Mesenchymal stem cell (in vitro differentiated cells and primary cell): ENCODE measurements at regions not wholly inside any gene's neighbourhood (a gene's known extent, or its start where the extent isn't known, plus 50 kb on each side); places are given as distances from the start of the nearest gene placed in this dataset.

Experiments used
- DNase-seq: peaks from one replicate; pipeline ENCODE4 v3.0.0-alpha.2; 2013
- H2AFZ ChIP-seq: one replicate; pipeline ENCODE4 v1.6.1; 2013; ENCODE audit warnings: low read depth, mild to moderate bottlenecking, control low read depth, inconsistent platforms, low read length, moderate library complexity
- H2AK5ac ChIP-seq: 2 replicates; pipeline ENCODE4 v1.6.1; 2013; ENCODE audit warnings: low read length, moderate library complexity, mild to moderate bottlenecking, inconsistent platforms; ENCODE audit not compliant: severe bottlenecking
- H2BK120ac ChIP-seq: one replicate; pipeline ENCODE4 v1.6.1; 2013; ENCODE audit warnings: low read depth, mild to moderate bottlenecking, inconsistent platforms, low read length, moderate library complexity
- H2BK12ac ChIP-seq, 2 experiments: one replicate each; pipeline ENCODE4 v1.6.1; 2013; ENCODE audit warnings: inconsistent platforms in 2 of 2, low read length in 2 of 2, mild to moderate bottlenecking in 2 of 2, moderate library complexity in 2 of 2, control low read depth in 1 of 2
- H2BK15ac ChIP-seq: one replicate; pipeline ENCODE4 v1.6.1; 2013; ENCODE audit warnings: mild to moderate bottlenecking, low read depth, inconsistent platforms; ENCODE audit not compliant: poor library complexity, severe bottlenecking
- H2BK5ac ChIP-seq: 2 replicates; pipeline ENCODE4 v1.6.1; 2013; ENCODE audit warnings: low read depth, mild to moderate bottlenecking, low read length, control low read depth, inconsistent platforms; ENCODE audit not compliant: poor library complexity, severe bottlenecking
- H3K14ac ChIP-seq, 2 experiments: one replicate each; pipeline ENCODE4 v1.6.1; 2013; ENCODE audit warnings: inconsistent platforms in 2 of 2, low read length in 2 of 2, control low read depth in 1 of 2, mild to moderate bottlenecking in 1 of 2, moderate library complexity in 1 of 2
- H3K18ac ChIP-seq, 2 experiments: one replicate each; pipeline ENCODE4 v1.6.1; 2013; ENCODE audit warnings: inconsistent platforms in 2 of 2, low read length in 2 of 2, control low read depth in 1 of 2, low read depth in 1 of 2, mild to moderate bottlenecking in 1 of 2
- H3K23ac ChIP-seq, 2 experiments: one replicate each; pipeline ENCODE4 v1.6.1; 2013; ENCODE audit warnings: inconsistent platforms in 2 of 2, low read length in 2 of 2, mild to moderate bottlenecking in 2 of 2, moderate library complexity in 2 of 2, control low read depth in 1 of 2
- H3K27ac ChIP-seq: 2 replicates; pipeline ENCODE4 v1.5.1; 2013; ENCODE audit warnings: mild to moderate bottlenecking, moderate library complexity, low read length, control low read depth, inconsistent platforms; ENCODE audit not compliant: poor library complexity, severe bottlenecking
- H3K27me3 ChIP-seq, 2 experiments: 2 replicates each; pipeline versions ENCODE4 v1.6.1 to v1.7.0; 2013; ENCODE audit warnings: low read length in 2 of 2, mild to moderate bottlenecking in 2 of 2, moderate library complexity in 2 of 2, control low read depth in 1 of 2, inconsistent platforms in 1 of 2; ENCODE audit not compliant: control insufficient read depth in 1 of 2, insufficient read depth in 1 of 2
- H3K36me3 ChIP-seq, 2 experiments: 2 replicates each; pipeline versions ENCODE4 v1.6.1 to v1.7.0; 2013; ENCODE audit warnings: low read length in 2 of 2, control low read depth in 1 of 2, inconsistent platforms in 1 of 2, low read depth in 1 of 2, mild to moderate bottlenecking in 1 of 2; ENCODE audit not compliant: insufficient read depth in 2 of 2, control insufficient read depth in 1 of 2
- H3K4ac ChIP-seq, 2 experiments: one replicate each; pipeline ENCODE4 v1.6.1; 2013; ENCODE audit warnings: inconsistent platforms in 2 of 2, low read length in 2 of 2, mild to moderate bottlenecking in 2 of 2, moderate library complexity in 2 of 2, control low read depth in 1 of 2, low read depth in 1 of 2
- H3K4me1 ChIP-seq: 2 replicates; pipeline ENCODE4 v1.6.1; 2013; ENCODE audit warnings: low read depth, low read length, control low read depth; ENCODE audit not compliant: control insufficient read depth, insufficient read depth
- H3K4me2 ChIP-seq: 2 replicates; pipeline ENCODE4 v1.6.1; 2013; ENCODE audit warnings: low read length, mild to moderate bottlenecking, inconsistent platforms; ENCODE audit not compliant: poor library complexity, severe bottlenecking
- H3K4me3 ChIP-seq, 2 experiments: 2 replicates each; pipeline versions ENCODE4 v1.5.1 to v1.7.0; 2013; ENCODE audit warnings: low read length in 2 of 2, mild to moderate bottlenecking in 2 of 2, control low read depth in 1 of 2, low read depth in 1 of 2; ENCODE audit not compliant: insufficient read depth in 1 of 2
- H3K79me1 ChIP-seq: replicated peaks from 2 replicates; pipeline ENCODE4 v1.6.1; 2013; ENCODE audit warnings: mild to moderate bottlenecking, control low read depth, low read length, inconsistent platforms; ENCODE audit not compliant: poor library complexity, severe bottlenecking
- H3K9ac ChIP-seq: 2 replicates; pipeline ENCODE4 v1.7.0; 2013; ENCODE audit warnings: mild to moderate bottlenecking, low read length, moderate library complexity
- H3K9me3 ChIP-seq: 2 replicates; pipeline ENCODE4 v1.7.0; 2013; ENCODE audit warnings: mild to moderate bottlenecking, low read length; ENCODE audit not compliant: control insufficient read depth
- H4K8ac ChIP-seq: one replicate; pipeline ENCODE4 v1.6.1; 2013; ENCODE audit warnings: inconsistent platforms, mild to moderate bottlenecking, low read length, moderate library complexity
- H4K91ac ChIP-seq: one replicate; pipeline ENCODE4 v1.6.1; 2013; ENCODE audit warnings: mild to moderate bottlenecking, low read length, inconsistent platforms
- WGBS: methylation state at CpG from one replicate; pipeline ENCODE4 v1.1.7; 2013; ENCODE audit warnings: mixed read lengths; 5-methylcytosine and 5-hydroxymethylcytosine counted together

DNA sequence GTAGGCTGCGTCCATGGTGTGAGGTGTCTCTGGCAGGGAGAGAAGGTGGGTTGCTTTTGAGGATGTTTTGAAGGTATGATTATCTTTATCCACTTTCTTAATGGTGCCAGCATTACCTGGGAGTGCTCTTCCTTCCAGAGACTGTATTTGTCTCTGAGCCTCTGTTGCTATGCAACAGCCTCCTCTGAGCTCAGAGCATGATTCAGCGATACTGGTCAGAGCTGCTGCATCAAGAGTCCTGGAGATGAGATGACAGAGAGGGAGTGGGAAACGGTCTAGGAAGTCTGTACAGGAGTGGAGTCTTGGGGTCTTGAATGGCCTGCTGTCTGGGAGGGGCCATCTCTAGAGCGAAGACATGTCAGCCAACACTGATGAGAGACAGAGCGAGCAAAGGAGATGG is 104.4 kb upstream of the RAB40AL start:
- Histone ChIP-seq H2BK12ac (no peak overlapping the region), H3K9me3 (no peaks in the 10 kb centered on the region), H3K18ac (no peak overlapping the region), H3K9ac (peak overlapping the region; percentile 88), H3K27ac (no peak overlapping the region), H3K4me2 (no peak overlapping the region), H2AFZ (no peak overlapping the region), H3K14ac (no peak overlapping the region), H3K36me3 (peaks cover 0 to 12% of the 10 kb centered on the region in 2 experiments), H3K27me3 (peaks cover 0 to 3% of the 10 kb centered on the region in 2 experiments), H3K4ac (no peak overlapping the region), H2BK15ac (no peak overlapping the region), H3K79me1 (no peaks in the 10 kb centered on the region), H3K4me3 (no peak overlapping the region), H3K23ac (no peak overlapping the region), H4K91ac (no peak overlapping the region), H4K8ac (no peak overlapping the region), H2BK120ac (no peak overlapping the region), H2BK5ac (no peak overlapping the region), H2AK5ac (no peak overlapping the region), H3K4me1 (no peaks in the 10 kb centered on the region)
- peak; percentile 78 for DNase-seq
- WGBS: 42% methylated on average over 2 of the region's 5 CpGs

DNA sequence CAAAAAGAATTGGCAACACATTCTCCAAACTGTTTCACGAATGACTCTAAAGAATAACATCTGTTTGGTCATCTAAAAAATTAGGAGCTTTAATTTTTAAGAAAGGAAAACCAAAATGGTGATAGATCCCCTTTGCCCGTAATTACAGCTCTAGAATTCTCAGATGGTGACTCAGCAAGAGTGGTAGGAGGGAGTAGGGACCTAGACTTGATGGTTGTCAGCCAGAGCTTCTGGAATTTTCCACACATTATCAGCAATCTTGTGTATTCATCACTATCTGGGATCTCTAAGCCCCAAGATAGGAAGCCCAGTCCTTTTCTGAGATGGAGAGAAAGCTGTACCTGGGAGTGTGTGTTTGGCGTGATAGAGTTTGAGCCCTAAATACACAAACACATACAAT is 103.9 kb upstream of the RAB40AL start:
- no peak overlapping the region for H2BK12ac ChIP-seq
- no peaks in the 10 kb centered on the region for H3K79me1 ChIP-seq
- H3K4me2 ChIP-seq: no peak overlapping the region
- no peak overlapping the region for H2AFZ ChIP-seq
- no peak overlapping the region for H3K18ac ChIP-seq
- no peak overlapping the region for H2BK15ac ChIP-seq
- H2BK120ac ChIP-seq: no peak overlapping the region
- no peak overlapping the region for H3K4ac ChIP-seq
- H3K27ac ChIP-seq: no peak overlapping the region
- H4K91ac ChIP-seq: no peak overlapping the region
- no peak overlapping the region for H2BK5ac ChIP-seq
- H2AK5ac ChIP-seq: no peak overlapping the region
- H3K4me3 ChIP-seq: no peak overlapping the region
- no CpG with 5 or more reads among the region's 3 CpGs for whole genome bisulfite sequencing
- H4K8ac ChIP-seq: no peak overlapping the region
- H3K14ac ChIP-seq: no peak overlapping the region
- peak; percentile 50 for DNase-seq
- no peak overlapping the region for H3K23ac ChIP-seq
- H3K36me3 ChIP-seq: peaks cover 0 to 12% of the 10 kb centered on the region in 2 experiments
- H3K27me3 ChIP-seq: peaks cover 0 to 3% of the 10 kb centered on the region in 2 experiments
- H3K9me3 ChIP-seq: no peaks in the 10 kb centered on the region
- no peaks in the 10 kb centered on the region for H3K4me1 ChIP-seq
- peak overlapping the region; percentile 88 for H3K9ac ChIP-seq

DNA sequence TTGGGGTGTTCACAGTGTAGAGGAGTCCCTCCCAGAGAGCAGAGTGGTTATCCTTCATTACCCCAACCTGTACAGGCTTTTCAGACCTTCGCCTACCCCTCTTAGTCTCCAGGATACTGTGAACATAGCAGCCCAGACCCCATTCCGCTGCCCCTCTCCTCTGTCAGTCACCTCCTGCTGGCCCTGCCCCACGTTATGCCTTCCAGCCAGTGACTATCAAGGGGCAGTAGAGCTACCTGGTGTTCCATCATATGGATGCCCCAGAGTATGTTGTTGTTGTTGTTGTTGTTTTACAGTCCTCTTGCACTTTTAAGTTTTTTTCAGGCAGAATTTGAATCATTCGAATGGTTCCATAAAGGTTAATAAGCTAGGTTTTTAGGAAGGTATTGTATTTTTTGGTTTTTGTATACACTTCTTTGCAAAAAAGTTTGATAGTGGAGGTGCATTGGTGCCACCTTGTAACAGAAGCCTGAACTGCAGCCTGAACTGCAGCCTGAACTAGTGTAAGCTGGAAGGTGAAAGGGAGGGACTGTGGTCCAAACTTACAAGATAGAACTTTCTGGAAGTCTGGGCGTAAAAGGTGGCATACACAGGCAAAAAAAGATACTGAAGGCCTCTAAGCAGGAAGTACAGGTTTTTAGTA is 101.4 kb upstream of the RAB40AL start:
- Histone ChIP-seq H3K14ac (no peak overlapping the region), H3K4ac (no peak overlapping the region), H4K8ac (no peak overlapping the region), H3K27me3 (peaks cover 0 to 6% of the 10 kb centered on the region in 2 experiments), H2BK5ac (no peak overlapping the region), H2AK5ac (no peak overlapping the region), H2BK12ac (no peak overlapping the region), H2AFZ (no peak overlapping the region), H3K9ac (no peak overlapping the region), H3K27ac (no peak overlapping the region), H3K79me1 (no peaks in the 10 kb centered on the region), H3K4me1 (no peaks in the 10 kb centered on the region), H3K4me3 (no peak overlapping the region), H4K91ac (no peak overlapping the region), H3K18ac (no peak overlapping the region), H3K9me3 (no peaks in the 10 kb centered on the region), H2BK15ac (no peak overlapping the region), H2BK120ac (no peak overlapping the region), H3K36me3 (peaks cover 0 to 10% of the 10 kb centered on the region in 2 experiments), H3K4me2 (no peak overlapping the region), H3K23ac (no peak overlapping the region)
- peak; percentile 27 for DNase-seq
- 85% methylated on average over 4 of the region's 5 CpGs for WGBS

DNA sequence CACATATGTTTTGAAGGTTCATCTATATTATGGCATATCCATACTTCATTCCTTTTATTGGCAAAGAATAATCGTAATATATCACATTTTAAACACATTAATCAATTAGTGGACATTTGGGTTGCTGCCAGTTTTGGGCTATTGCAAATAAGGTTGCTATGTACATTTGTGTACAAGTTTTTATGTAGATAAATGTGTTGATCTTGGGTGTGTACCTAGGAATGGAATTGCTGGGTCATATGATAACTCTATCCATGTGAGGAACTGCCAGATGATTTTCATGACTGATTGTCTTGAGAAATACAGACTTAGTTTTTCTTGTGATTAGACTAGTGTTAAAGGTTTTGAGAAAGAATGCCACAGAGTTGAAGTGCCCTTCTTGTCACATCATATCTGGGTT is 99.2 kb upstream of the RAB40AL start:
- DNase-seq: no peak
- Histone ChIP-seq H3K4me1 (no peaks in the 10 kb centered on the region), H2BK15ac (no peak overlapping the region), H3K4me2 (no peak overlapping the region), H3K23ac (no peak overlapping the region), H3K79me1 (no peaks in the 10 kb centered on the region), H3K18ac (no peak overlapping the region), H3K27me3 (peaks cover 0 to 6% of the 10 kb centered on the region in 2 experiments), H2AK5ac (no peak overlapping the region), H3K4me3 (no peak overlapping the region), H4K91ac (no peak overlapping the region), H3K9me3 (no peaks in the 10 kb centered on the region), H2BK120ac (no peak overlapping the region), H2BK5ac (no peak overlapping the region), H3K36me3 (peaks cover 0 to 15% of the 10 kb centered on the region in 2 experiments), H3K27ac (no peak overlapping the region), H3K14ac (no peak overlapping the region), H3K9ac (peak overlapping the region; percentile 27), H2BK12ac (no peak overlapping the region), H2AFZ (no peak overlapping the region), H3K4ac (no peak overlapping the region), H4K8ac (no peak overlapping the region)
- no CpG with 5 or more reads among the region's 1 CpG for WGBS
